ENCODE measurements at regions not wholly inside any gene's neighbourhood (a gene's known extent, or its start where the extent isn't known, plus 50 kb on each side); places are given as distances from the start of the nearest gene placed in this dataset.

- WGBS, 2 donors = 90 to 97% methylated on average over 5 of the region's 5 CpGs
- Histone ChIP-seq H3K4me1 (no peaks in the 10 kb centered on the region), H3K36me3 (ENCODE audit: low read depth, missing control alignments) (no peaks in the 10 kb centered on the region), H3K9me3 (no peaks in the 10 kb centered on the region), H3K27ac (no peak overlapping the region), H3K4me3 (no peak overlapping the region), H3K27me3 (no peaks in the 10 kb centered on the region)
- DNase-seq = no peak
- TF ChIP-seq CTCF (IDR thresholded peaks at IDR 0.05) (no peak), POLR2A (IDR thresholded peaks at IDR 0.05) (no peak)
- intact Hi-C loops (cut with DNase I; ENCODE audit: low total_unique reads) = no loop called here
These were observed 449.8 kb downstream of the COG6 start for GRCh38 chr13:40105231-40105630.

GRCh38 chr13:40109351-40109844 lies 453.9 kb downstream of the COG6 start:
- H3K36me3 ChIP-seq (ENCODE audit: low read depth, missing control alignments) = no peaks in the 10 kb centered on the region
- H3K27me3 ChIP-seq = no peaks in the 10 kb centered on the region
- H3K9me3 ChIP-seq = no peaks in the 10 kb centered on the region
- intact Hi-C loops (cut with DNase I; ENCODE audit: low total_unique reads) = no loop called here
- no peak for DNase-seq
- no peak overlapping the region for H3K27ac ChIP-seq
- 89 to 94% methylated on average over 4 of the region's 4 CpGs for WGBS, 2 donors
- TF ChIP-seq POLR2A (IDR thresholded peaks at IDR 0.05) (no peak), CTCF (IDR thresholded peaks at IDR 0.05) (no peak)
- no peaks in the 10 kb centered on the region for H3K4me1 ChIP-seq
- no peak overlapping the region for H3K4me3 ChIP-seq

GRCh38 chr13:40113643-40114304 lies 458.3 kb downstream of the COG6 start:
- H3K27me3 ChIP-seq = no peaks in the 10 kb centered on the region
- DNase-seq = no peak
- WGBS, 2 donors = 83 to 85% methylated on average over 8 of the region's 8 CpGs
- H3K9me3 ChIP-seq = no peaks in the 10 kb centered on the region
- H3K36me3 ChIP-seq (ENCODE audit: low read depth, missing control alignments) = no peaks in the 10 kb centered on the region
- H3K27ac ChIP-seq = no peak overlapping the region
- H3K4me3 ChIP-seq = no peak overlapping the region
- no peaks in the 10 kb centered on the region for H3K4me1 ChIP-seq
- intact Hi-C loops (cut with DNase I; ENCODE audit: low total_unique reads) = no loop called here
- TF ChIP-seq POLR2A (IDR thresholded peaks at IDR 0.05) (no peak), CTCF (IDR thresholded peaks at IDR 0.05) (no peak)

- no peak for DNase-seq
- Histone ChIP-seq H3K27ac (no peak overlapping the region), H3K4me3 (no peak overlapping the region), H3K27me3 (no peaks in the 10 kb centered on the region), H3K9me3 (no peaks in the 10 kb centered on the region), H3K4me1 (no peaks in the 10 kb centered on the region), H3K36me3 (ENCODE audit: low read depth, missing control alignments) (no peaks in the 10 kb centered on the region)
- 88 to 95% methylated on average over 6 of the region's 6 CpGs for WGBS, 2 donors
- intact Hi-C loops (cut with DNase I; ENCODE audit: low total_unique reads) = no loop called here
- TF ChIP-seq POLR2A (IDR thresholded peaks at IDR 0.05) = no peak
- no peak for TF ChIP-seq CTCF (IDR thresholded peaks at IDR 0.05)
These were observed 458.9 kb downstream of the COG6 start for GRCh38 chr13:40114305-40114896.

DNA sequence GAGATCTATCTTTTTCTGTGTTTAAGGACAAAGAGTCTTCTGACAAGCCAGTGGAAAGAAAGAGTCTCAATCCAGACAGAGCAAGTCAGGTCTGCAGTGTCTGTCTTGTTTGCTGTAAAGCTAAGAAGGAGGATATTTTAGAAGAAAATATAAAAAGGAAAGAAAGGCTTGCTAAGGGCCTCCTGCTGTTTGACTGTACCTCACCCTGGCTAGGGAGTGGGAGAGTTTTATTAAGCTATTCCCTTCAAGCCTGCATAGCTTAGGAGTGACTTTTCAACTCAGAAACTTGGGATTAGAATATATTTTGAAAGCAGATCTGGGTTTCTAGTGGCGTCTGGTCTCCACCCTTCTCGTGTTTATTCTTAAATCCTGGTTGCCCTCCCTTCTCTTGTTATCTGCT lies 460.0 kb downstream of the COG6 start:
- no peaks in the 10 kb centered on the region for H3K27me3 ChIP-seq
- H3K9me3 ChIP-seq = no peaks in the 10 kb centered on the region
- WGBS, 2 donors = 65 to 76% methylated on average over 2 of the region's 2 CpGs
- no peak for DNase-seq
- H3K27ac ChIP-seq = peak overlapping the region in 1 of 2 donors; percentile 21
- H3K4me1 ChIP-seq = no peaks in the 10 kb centered on the region
- H3K36me3 ChIP-seq (ENCODE audit: low read depth, missing control alignments) = no peaks in the 10 kb centered on the region
- intact Hi-C loops (cut with DNase I; ENCODE audit: low total_unique reads) = no loop called here
- H3K4me3 ChIP-seq = no peak overlapping the region
- TF ChIP-seq CTCF (IDR thresholded peaks at IDR 0.05) (no peak), POLR2A (IDR thresholded peaks at IDR 0.05) (no peak)
